HG03025 (cell line): ENCODE measurements at regions not wholly inside any gene's neighbourhood (a gene's known extent, or its start where the extent isn't known, plus 50 kb on each side); places are given as distances from the start of the nearest gene placed in this dataset.
A peak's percentile ranks its signal among the peaks of the same experiment; 100 is the strongest.

Source experiments
- ATAC-seq: cut with Tn5 transposase; IDR thresholded peaks from one replicate; pipeline ENCODE4 v1.9.1; 2021; ENCODE audit warnings: mild to moderate bottlenecking, moderate library complexity; ENCODE audit not compliant: unreplicated experiment, low FRiP score

DNA sequence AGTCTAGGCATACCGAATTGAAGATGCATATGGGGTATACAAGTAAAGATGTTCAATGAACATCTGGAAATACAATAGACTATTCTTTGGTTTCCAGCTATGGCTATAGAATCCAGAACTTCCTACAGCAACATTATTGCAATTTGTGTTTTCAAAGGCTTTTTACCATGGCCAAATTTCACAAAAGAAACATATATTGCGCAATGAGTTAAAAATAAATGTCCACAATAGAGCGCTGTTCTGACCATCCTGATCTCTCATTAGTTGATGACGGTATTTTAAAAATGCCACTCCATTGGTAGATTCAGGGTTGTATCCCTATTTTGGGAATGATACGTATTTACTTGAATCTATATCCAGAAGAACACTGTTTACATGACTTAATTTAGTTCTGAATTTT is 139.2 kb downstream of the LINC00632 start:
- no peak for ATAC-seq

GRCh38 chrX:140860718-140861117 is 141.7 kb upstream of the SPANXB1 start:
- ATAC-seq, result no peak

- no peak for ATAC-seq
These were observed 135.9 kb upstream of the SPANXB1 start for GRCh38 chrX:140866446-140866845.

DNA sequence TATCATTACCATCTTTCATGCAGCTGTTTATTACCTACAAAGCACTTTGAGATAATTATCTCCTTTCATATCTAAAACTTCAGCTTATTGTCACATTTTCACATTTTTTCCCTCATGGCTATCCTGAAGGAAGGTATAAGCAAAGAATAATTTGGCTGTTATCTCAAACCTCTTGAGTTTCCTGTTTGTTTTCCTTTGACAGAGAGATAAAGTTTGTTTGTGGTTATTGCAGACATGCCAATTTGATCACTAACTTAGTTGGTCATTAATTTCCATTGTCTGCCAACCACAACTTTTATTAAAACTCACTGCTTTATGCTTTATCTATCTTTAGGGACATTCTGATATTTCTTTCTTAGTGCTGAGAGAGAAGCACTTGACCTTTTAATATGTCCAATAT is 89.8 kb upstream of the SPANXB1 start:
- no peak for ATAC-seq

DNA sequence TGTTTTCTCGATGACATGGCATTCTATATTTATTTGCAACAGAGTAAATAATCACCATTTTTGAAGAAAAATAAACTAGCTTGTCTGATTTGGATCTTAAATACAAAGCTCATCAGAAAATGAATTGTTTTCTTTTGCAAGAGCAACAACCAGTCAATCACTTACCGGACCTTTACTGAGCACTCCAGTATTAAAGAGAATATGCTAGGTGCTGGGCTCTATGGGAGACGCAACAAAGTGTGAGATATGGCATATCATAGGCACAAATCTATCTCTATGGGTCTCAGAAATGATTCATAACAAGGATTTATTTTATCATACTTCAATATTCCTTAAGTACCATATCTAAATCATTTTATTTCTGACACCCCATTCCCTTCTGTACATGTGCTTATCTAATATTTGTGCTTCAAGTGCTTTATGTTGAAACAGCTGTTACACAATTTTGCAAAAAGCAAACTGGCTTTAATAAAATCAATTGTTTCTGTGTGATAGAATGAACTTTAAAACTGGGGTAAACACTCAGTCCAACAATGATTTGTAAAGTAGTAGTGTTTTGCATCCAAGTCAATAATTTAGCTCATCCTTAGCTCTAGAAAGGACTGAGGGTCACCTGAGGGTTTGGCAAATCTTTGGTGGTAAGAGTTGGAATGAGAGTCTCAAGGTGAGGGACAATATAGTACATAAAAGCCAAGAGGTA is 88.4 kb upstream of the SPANXB1 start:
- ATAC-seq, result no peak

DNA sequence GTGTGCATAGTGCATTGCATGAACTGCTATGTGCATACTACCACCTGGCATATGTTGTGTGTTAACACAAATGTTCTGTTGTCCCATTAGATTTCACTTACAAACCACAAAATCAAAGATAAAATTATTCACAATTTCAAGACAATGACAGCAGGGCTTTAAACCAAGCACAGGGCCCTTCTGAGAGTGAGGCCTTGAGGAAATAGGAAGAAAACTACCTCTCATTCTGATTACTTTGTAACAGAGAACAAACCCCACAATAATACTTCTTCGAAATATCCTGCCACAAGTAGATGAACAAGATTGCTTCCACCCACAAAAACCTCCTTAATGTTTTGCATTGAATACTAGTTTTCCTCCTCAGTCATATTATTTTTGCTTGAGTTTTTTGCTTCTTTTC is 85.5 kb upstream of the SPANXB1 start:
- no peak for ATAC-seq

- no peak for ATAC-seq
These were observed 84.9 kb upstream of the SPANXB1 start for GRCh38 chrX:140917354-140918115.

DNA sequence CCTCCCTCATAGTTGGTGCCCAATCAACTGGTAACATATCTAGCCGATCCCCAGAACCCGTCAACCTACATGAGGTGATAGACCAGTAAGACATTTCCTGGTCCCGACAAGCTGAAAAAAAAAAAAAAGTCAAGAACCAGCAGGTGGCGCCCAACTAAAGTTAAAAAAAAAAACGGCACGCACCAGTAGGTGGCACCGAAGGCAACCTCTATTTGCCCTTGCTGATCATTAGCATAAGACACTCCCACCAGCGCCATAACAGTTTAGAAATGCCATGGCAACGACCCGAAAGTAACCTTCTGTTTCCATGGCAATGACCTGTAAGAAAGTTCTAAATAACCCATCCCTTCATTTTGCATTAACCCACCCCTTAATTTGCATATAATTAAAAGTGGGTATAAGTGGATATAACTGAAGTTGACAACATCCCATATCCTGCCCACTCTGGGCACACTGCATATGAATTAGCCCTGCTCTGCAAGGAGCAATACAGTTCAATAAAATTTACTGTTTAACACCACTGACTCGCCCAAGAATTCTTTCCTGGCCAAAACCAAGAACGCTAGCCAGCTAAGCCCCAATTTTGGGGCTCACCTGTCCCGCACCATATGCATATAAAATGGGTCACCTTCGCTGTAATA is 83.9 kb upstream of the SPANXB1 start:
- ATAC-seq, result peak; percentile 78

- no peak for ATAC-seq
These were observed 82.0 kb upstream of the SPANXB1 start for GRCh38 chrX:140920416-140920815.

DNA sequence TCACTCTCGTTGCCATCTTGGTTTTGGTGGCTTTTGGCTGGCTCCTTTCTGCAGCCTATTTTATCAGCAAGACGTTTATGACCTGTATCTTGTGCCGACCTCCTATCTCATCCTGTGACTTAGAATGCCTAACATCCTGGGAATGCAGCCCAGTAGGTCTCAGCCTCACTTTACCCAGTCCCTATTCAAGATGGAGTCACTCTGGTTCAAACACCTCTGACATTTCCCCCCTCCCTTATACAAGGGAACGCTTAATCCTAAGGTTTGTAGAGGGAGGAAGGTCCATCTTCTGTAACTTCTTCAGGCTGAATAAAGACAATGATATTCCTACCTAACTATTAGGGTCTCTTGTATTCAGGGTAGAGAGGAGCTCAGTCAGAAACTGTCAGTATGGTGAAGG is 79.3 kb upstream of the SPANXB1 start:
- no peak for ATAC-seq

DNA sequence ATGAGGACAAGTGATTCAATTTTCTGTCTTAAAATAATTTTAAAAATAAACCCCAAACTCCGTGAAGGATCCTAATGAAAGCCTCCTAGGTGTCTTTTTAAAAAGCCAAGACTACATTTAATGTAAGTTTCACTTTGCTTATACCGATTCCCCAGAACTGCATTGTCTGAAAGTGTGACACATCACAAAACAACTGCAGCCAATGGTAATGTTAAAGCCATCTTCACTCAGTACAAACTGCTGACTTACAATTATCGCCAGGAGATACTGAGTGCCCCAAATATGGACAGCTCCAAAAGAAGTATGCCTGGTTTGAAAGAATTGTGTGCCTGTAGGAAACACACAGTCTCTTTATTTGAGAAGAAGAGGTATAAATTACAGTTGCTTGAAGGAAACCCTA is 73.7 kb upstream of the SPANXB1 start:
- no peak for ATAC-seq

- ATAC-seq, result no peak
These were observed 69.4 kb upstream of the SPANXB1 start for GRCh38 chrX:140933016-140933415.

DNA sequence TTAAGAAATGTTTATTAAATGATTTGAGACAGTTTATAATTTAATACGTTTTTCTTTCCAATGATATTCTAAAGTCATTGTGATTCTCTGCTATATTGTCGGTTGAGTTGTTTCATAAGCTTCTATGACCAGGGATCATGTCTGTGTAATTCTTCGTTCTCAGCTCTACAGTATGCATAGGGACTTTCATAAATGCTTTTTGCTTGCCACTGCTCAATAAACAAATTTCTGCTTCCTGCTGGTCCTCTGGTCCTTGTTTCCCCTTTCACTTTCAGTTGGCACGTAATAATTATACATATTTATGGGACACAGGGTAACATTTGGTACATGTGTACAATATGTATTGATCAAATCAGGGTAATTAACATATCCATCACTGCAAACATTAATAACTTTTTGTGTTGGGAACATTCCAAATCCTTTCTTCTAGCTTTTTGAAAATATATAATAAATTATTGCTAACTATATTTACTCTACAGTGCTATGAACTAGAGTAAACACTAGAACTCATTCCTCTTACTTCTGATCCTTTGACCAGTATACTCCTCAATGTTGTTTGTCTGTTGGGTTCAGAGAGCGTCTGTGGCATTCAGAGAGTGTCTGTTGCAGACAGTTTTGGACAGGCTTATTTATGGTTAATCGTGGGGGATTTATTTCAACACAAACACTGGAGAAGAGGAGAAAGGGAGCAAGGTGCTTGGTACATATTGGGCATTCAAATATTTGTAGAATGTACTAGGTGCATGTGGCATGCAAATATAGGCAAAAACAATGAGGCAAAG is 68.3 kb upstream of the SPANXB1 start:
- no peak for ATAC-seq

DNA sequence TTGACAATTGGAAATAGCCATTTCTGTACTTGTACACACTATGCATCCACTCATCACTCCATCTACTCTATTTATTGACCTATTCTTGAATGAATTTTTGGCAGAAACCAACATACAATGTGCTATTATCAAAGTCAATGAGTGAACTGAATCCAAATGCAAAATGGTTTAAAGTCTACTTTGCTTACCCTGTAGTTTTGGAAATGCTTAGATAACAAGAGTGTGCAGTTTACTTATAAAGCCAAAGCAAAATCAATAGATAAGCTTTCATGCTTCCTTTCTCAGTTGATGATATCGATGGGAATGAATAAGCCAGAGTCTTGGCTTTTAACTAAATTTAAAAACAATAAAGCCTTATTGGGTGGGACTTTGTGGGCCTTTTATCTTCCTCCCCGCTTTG is 58.9 kb upstream of the SPANXB1 start:
- no peak for ATAC-seq

- ATAC-seq, result no peak
These were observed 57.7 kb upstream of the SPANXB1 start for GRCh38 chrX:140944710-140945109.

DNA sequence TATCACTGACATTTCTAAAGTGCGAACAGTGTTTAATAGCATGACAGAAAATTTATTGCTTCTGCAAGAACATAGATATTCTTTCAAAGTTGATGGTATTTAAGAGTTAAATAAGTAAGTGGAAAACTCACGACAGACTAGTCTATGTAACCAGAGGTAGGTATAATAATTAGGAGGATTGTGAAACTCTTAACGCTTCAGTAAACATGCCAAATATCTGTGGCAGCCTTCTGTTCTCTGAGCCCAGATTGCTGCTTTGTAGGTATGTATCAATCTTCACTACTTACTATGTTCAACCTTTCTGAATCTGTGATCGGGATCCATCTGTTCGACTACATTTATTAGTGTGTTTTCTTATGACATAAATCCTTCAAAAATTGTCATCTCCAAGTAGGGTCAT is 53.6 kb upstream of the SPANXB1 start:
- ATAC-seq, result no peak

DNA sequence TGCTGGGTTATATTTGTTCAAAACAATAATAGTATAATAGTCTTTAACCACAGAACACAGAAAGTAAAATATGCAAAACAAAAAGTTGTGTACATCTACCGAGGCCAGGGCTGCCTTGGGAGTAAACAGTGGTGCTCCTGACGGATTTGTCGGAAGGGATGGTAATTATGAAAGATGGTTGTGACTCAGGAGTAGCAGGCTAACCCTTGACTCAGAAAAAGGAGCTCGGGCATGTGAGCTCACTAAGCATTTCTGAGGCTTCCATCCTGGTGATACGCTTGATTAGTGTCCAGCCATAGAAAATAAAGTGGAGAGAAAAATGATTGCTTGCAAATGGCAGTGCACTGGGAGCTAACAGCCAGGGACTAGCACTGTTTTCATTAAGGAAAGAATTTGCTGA is 53.2 kb upstream of the SPANXB1 start:
- no peak for ATAC-seq
